ENCODE measurements at regions not wholly inside any gene's neighbourhood (a gene's known extent, or its start where the extent isn't known, plus 50 kb on each side); places are given as distances from the start of the nearest gene placed in this dataset.

DNA sequence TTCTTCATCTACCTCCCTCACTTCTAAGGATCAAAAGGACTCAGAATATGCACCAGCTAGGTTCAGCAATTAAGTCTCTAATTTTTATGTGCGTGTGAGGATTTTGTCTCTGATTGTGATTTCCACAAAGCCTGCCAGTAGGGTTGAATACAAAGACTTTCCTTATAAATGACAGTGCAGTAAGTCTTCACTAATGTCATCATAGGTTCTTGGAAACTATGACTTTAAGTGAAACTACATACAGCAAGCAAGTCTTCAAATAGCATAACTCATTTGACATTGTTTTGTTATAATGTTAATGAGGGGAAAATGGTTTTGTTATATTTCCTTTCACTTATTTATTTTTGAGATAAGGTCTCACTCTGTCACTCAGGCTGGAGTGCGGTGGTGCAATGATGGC, 526.3 kb upstream of the DCC start:
- intact Hi-C loops (cut with micrococcal nuclease): no loop called here

DNA sequence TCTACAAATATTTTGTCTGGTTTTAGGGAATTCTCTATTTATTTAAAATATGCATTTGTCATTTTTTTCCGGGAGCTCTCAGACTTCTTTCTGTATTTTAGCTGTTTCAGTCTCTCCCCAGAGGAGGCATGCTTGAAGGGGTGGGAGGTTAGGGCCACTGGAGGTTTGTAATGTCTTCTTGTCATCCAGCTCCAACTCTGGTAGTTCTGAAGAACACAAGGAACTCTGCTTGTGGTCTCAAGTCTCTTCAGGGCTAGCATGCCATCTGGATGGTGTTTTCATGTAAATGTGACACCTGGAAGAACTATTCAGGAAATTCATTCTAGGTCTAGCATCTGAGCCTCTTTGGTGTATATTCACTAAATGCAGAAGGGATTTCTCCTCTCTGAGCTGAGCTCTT, 518.4 kb upstream of the DCC start:
- intact Hi-C loops (cut with micrococcal nuclease): no loop called here

DNA sequence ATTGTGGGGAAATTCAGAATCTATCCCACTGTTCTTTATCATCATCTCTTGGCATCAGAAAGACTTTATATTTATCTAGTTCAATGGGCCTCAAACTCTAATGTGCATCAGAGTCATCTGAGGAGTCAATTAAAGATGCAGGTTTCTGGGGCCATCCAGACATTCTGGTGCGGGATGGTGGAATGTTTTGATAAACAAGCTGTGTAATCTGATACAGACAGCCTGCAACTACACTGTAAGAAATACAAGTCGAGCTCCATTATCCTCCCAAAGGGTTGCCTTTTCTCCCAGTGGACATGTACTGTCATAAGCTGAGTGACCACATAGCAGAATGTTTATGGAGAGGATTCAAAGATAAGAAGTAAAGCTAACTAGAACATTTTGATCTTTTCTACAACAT, 515.3 kb upstream of the DCC start:
- intact Hi-C loops (cut with micrococcal nuclease): no loop called here

DNA sequence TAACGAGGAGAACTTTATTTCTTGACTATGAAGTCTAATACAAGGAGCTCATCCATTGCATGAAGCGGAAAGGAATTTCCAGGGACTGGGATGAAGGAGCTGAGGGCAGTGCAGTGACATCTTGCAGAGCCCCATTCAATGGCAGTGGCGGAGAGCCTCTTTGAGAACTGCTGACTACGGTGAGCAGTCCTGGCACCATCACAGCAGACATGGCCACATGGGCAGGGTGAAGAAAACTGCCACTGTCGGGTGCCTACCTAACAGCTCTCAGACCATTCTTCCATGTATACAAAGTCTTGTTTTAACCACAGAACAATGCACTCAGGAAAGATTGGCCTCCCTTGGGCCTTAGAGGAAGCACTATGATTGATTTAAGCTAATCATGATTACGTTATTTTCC, 506.1 kb upstream of the DCC start:
- intact Hi-C loops (cut with micrococcal nuclease): no loop called here

DNA sequence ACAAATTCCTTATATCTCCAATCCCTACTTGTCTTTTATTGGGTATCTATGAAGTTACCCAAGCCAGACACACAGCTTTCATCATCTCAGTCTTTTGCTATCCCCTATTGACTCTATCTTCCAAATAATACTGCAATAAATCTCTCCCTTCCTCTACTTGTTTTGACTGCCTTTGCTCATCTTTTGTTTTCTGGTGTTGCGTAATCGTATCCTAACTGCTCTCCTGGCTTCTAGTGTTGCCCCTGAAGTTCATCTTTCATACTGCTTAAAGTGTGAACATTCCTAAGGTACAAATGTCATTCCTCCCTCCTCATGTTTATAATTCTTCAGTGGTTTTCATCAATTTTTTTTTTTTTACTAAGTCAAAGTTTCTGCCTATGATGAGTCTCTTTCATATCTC, 491.3 kb upstream of the DCC start:
- intact Hi-C loops (cut with micrococcal nuclease): no loop called here

DNA sequence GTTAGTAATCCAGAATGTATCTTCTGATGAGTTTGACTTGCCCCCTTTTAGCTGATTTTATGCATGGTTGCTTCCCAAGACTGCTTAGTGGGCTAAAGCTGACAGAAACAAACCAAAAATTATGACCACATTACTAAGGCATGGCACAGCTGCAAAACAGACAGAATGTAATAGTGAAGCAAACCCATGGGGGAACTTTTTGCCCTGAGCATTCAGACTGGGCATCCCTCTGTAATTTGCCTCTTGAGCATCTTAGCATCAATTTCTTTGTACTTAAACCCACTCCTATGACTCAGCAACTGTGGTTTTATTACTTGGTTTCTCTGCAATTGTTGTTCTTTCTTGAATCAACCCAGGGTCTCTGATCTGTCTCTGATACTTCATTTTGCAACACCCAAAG, 487.3 kb upstream of the DCC start:
- intact Hi-C loops (cut with micrococcal nuclease): no loop called here

DNA sequence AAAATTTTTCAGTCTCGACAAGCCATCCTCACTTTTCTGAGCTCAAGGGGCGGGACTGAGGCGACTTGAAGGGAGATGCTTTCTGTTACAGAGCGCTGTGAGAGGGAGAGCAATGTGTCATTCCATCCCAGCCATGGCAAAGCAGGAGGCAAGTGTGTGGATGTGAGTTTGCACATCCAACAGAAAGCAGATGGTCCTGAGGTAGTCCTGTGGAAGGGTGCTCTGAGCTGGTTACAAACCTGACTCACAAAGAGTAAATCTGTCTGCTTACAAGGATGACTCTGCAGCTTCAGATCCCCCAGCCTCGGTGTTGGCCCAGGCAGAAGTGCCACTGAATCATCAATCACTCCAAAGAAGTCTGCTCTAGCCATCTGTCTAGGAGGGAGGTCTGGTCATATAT, 482.0 kb upstream of the DCC start:
- intact Hi-C loops (cut with micrococcal nuclease): no loop called here

DNA sequence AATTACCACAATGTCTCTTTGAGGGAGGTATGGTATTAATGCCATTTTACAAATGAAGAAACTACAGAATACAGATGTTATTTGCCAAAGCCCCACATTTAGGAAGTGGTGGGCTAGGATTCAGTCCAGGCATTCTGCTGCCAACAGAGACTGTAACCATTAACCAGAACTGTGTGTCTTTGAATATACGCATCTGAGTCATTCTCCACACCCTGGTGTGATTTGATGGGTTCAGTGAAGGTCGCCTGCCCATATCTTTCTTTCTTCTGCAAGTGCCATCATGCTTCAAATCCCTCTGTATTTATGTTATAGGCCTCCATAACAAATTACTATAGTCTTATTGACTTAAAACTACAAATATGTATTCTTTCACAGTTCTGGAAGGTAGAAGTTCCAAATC, 479.0 kb upstream of the DCC start:
- intact Hi-C loops (cut with micrococcal nuclease): no loop called here

DNA sequence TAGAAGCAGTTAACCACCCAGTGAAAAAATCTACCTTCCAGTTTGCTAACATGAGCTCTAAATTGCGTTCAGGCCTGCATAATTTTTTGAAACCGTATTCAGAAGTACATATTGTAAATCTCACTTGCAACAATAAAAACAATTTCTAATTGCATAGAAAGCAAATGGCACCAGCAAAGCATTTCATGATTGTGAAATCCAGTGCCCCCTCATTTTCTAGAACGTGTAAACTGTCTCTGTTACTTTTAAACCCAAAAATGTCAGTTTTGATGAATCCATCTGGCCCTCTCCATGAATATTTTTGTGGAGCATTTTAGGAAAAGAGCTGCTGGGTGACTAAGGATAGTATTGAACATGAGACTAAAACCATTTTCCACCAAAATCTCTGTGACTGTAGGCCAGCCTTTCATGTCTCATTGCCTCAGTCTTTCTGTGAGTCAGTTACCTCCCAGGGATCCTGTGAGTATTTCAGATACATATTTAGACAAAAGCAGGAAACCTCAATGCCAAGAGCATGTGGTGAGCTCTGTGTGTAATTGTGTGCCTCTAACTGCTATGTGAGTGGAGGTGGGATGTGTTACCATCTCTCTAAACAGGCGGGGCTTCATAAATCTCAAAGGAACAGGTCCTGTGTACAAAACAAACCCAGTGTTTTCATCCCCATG, 477.8 kb upstream of the DCC start:
- intact Hi-C loops (cut with micrococcal nuclease): no loop called here

DNA sequence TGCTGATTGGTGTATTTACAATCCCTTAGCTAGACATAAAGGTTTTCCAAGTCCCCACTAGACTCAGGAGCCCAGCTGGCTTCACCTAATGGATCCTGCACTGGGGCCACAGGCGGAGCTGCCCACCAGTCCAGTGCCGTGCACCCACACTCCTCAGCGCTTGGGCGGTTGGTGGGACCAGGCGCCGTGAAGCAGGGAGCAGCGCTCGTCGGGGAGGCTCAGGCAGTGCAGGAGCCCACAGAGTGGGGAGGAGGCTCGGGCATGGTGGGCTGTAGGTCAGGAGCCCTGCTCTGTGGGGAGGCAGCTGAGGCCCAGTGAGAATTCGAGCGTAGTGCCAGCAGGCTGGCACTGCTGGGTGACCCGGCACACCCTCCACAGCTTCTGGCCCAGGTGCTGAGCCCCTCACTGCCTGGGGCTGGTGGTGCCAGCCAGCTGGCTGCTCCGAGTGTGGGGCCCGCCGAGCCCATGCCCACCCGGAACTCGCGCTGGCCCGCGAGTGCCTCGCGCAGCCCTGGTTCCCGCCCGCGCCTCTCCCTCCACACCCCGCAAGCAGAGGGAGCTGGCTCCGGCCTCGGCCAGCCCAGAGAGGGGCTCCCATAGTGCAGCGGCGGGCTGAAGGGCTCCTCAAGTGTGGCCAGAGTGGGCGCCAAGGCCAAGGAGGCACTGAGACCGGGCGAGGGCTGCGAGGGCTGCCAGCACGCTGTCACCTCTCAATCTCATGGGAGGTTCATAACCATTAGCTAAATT, 475.6 kb upstream of the DCC start:
- intact Hi-C loops (cut with micrococcal nuclease): no loop called here

DNA sequence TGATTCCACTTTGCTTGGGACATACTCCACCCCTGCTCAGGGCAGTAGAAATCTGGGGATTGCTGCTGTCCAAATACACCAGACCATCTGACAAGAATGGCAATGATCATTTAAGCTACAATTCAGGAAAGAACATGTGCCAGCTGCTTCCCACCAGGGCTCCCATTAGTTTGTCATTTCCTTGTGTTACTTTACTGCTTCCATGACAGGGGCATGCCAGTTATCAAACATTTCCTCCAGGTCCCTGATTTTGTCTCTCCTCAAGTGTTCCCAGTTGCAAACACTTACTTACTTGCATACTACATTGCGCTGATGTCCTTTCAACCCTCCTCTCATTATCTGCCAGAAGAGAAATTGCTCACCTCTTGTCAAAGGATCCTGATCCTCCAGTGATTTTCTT, 474.5 kb upstream of the DCC start:
- intact Hi-C loops (cut with micrococcal nuclease): no loop called here

DNA sequence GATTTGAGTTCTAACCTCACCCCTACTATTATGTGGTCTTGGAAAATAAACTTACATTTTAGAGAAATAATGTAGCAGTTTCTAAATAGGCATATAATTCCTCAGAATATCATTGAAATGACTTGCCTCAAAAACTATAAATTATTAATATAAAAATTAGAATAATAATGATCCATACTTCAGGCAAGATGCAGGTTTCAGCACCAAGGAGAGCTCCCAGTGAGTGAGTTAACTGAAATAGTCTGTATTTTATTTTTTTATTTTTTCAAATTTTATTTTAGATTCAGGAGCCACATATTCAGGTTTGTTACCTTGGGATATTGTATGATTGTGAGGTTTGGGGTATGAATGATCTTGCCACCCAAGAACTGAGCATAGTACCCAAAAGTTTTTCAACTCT, 472.2 kb upstream of the DCC start:
- intact Hi-C loops (cut with micrococcal nuclease): no loop called here

DNA sequence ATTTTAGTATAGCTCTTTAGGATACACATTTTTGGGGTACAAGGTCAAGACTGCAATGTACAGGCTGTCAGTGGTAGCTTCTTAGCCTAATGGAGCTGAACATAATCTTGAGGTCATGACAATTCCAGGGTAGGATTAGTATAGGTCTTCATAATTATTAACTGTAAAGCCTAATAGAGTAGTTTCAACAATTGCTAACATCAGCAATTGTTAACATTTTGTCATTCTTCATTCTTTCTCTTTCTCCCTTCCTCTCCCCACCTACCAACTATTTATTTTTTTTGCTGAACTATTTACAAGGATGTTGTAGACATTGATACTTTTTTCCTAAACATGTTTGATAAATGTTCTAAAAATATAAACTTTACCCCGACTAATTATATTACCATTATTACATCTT, 461.3 kb upstream of the DCC start:
- intact Hi-C loops (cut with micrococcal nuclease): no loop called here

DNA sequence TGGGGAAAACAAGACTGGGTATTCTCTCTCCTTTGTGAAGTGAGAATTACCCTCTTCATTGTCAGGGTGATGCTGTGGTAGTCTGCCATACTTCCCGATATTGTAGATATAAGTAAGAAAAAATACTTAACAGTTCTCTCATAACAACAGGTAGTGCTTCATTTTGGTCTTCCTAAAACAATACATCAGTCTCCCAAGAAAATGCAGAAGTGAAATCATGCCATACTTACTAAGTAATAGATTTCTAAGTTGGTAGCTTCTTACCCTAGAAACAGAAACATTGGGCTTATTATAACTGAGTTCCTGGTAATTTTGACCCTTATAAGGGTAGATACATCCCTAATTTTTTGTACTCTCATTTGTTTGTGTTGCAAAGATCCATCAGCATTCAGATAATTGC, 460.7 kb upstream of the DCC start:
- intact Hi-C loops (cut with micrococcal nuclease): no loop called here

DNA sequence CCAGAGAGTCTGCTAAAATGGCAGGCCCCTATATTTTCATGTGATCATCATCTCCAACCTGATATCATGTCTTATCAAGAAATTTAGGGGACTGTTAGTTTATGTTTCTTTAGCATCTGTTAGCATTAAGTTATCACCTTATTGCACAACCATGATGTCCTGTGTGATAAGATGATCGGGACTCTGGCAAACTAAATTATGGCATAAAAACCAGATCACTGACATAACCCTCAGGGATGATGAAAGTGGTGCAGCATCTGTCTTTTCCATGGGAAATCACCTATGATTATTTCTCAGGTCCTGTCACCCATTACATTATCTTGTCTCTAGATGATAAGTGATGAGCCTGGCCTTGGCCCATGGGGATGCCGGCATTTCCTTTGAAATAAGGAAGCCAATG, 458.6 kb upstream of the DCC start:
- intact Hi-C loops (cut with micrococcal nuclease): no loop called here

DNA sequence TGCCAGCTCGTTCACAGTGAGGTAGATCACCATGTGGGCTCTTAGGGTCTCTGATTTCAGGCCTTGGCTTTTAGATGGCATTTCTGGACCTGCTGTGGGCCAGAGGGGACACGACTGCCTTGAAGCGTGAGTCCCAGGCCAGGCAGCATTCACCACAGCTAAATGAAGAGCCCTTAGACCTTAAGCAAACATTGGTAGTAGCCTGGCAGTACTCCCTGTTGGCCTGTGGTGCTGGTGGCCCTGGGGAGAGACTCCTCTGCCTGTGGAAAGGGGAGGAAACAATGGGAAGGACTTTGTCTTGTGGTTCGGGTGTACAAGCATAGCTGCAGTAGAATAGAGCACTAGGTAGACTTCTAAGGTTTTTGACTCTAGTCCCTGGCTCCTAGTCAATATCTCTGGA, 456.0 kb upstream of the DCC start:
- intact Hi-C loops (cut with micrococcal nuclease): no loop called here

DNA sequence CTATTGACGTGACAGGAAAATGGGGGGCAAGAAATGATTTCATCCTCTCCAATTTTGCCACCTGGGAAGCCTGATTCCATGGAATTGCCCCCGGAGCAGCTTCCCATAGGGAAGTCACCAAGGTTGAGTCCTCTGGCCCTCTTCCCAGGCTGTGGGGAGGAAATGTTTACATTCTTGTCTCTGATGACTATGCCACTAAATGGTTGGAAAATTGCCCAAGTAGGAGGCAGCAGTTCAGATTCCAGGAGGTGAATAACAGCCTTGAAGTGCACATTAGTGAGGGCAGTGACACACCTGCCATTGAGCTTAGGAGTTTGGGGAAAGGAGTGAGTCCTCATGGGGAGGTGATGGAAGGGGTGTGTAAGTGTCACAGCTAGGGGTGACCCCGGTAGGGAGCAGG, 449.2 kb upstream of the DCC start:
- intact Hi-C loops (cut with micrococcal nuclease): no loop called here

DNA sequence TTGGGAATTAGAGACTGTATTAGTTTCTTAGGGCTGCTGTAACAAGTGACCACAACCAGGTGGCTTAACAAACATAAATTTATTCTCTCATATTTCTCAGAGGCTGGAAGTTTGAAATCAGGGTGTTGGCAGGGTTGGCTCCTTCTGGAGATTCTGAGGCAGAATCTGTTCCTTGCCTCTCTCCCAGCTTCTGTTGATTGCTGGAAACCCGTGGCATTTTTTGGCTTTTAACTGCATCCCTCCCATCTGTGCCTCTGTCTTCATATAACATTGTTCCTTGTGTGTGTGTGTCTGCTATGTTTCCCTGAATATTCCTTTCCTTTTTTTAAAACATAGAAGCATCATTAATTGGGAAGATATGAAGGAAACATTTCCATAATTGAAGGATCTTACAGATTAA, 448.1 kb upstream of the DCC start:
- intact Hi-C loops (cut with micrococcal nuclease): no loop called here

DNA sequence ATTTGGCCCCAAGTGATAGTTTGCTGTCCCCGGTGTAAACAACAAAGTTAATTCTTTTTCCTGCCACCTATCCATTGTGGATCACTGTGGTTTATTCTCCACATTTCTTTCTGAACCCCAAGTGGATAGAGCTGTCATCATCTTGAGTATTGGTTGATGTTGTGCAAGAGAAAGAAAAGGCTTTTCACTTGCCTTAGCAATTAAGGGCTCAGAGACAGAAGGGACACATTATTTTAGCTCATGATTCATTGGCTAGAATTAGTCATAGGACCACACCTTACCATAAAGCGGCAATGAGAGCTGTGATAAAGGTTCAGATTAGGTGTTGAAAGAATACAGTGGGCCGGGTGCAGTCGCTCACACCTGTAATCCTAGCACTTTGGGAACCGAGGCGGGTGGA, 442.1 kb upstream of the DCC start:
- intact Hi-C loops (cut with micrococcal nuclease): no loop called here

DNA sequence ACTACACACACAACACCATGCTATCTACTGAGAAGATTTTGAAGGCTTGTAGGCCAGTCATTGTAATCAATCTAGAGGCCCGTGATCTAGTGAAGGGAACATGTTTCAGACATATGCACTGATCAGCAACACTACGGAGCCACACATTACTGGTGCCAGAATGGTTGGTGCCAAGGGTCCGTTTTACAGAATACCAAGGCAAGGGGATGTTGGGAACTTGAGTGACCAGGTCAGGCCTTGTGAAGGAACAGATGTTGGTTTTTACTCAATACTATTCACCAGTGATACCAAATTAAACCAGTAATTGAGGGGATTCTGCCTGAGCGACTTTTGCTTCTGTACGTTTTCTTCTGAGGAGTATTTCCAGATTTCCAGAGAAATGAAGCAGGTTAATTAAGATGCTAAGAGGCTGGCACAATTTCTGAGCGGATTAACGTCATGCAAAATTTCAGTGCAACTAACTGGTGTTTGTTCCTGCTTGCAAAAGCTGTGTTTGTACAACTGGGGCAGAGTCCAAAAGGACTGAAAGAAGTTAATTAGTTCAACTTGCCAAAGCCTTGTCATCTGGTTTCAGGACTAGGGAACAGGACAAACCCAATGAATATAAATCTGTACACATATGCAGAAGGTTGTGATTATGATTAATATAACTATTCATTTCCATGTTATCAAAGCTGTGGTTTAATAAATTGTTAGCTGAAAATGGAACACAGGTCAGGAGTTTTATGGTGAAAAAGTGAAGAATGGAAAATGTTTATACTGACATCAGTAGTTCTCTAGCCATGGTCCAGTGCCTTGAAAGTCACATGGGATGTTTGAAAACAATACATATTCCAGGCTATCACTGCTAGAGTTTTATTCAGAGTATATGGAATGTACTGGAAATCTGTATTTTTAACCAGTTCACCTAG, 432.1 kb upstream of the DCC start:
- intact Hi-C loops (cut with micrococcal nuclease): no loop called here

DNA sequence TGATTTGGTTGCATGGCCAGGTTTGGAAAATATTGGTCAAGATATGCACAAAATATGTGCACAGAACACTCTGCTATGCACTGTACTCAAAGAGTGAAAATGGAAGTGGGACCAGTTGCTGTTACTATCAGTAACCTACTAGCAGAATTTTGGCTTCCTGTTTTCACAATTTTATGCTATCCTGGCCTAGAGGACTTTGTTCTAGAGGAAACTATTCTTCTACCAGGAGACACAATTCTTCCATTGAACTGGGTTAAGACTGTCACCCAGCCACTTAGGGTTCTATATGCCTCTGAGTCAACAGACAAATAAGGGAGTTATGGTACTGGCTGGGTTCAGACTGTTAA, 431.4 kb upstream of the DCC start:
- intact Hi-C loops (cut with micrococcal nuclease): no loop called here

DNA sequence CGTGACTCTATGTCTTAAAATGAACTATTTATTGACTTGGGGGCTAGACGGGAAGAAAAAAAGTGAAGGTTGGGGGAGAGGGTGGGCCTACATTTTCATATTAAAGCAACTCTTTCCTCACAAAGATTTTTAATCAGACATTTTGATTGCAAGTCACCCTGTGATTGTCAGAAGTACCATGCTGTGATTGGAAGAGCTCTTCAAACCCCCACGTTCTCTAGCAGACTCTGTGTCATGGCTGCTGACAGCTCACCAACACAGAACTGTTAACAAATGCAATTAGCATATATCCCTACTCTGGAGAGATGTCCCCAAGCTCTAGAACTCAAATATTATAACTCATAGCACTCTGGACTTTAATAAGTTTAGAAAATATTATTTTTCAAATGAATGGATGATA, 428.4 kb upstream of the DCC start:
- intact Hi-C loops (cut with micrococcal nuclease): no loop called here

DNA sequence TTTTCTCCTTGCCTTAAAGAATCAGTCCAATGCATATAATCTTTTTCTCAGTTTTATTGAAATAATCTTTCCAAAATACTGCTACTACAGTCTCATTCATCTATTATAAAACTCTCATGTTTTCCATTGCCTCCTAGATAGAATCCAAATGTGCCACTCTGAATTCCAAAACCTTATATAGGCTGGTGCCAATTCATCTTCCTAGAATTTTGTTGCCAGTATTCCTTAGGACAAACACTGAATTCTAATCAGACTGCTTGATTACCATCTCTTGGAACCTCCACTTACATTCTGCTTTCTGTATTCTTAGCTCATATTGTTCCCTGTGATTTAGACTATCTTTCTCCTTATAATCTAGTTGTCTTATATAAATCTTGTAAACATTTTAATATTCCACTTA, 427.6 kb upstream of the DCC start:
- intact Hi-C loops (cut with micrococcal nuclease): no loop called here
